ENCODE measurements at regions not wholly inside any gene's neighbourhood (a gene's known extent, or its start where the extent isn't known, plus 50 kb on each side); places are given as distances from the start of the nearest gene placed in this dataset.

GRCh38 chr6:22112461-22112860, 184.4 kb downstream of the PRL start:
- TF ChIP-seq REST (IDR thresholded peaks at IDR 0.05; ENCODE audit: low read depth) (no peak), TEAD4 (IDR thresholded peaks at IDR 0.05) (no peak), TCF12 (IDR thresholded peaks at IDR 0.05; ENCODE audit: low read depth) (no peak), CEBPB (IDR thresholded peaks at IDR 0.05) (no peak), ZBTB7A (IDR thresholded peaks at IDR 0.05; ENCODE audit: low read depth) (no peak), CREB1 (IDR thresholded peaks at IDR 0.05; ENCODE audit: low read depth) (no peak), YY1 (IDR thresholded peaks at IDR 0.05; ENCODE audit: low read depth) (no peak), USF1 (IDR thresholded peaks at IDR 0.05) (no peak), EP300 (IDR thresholded peaks at IDR 0.05; ENCODE audit: borderline replicate concordance) (no peak), EGR1 (IDR thresholded peaks at IDR 0.05) (no peak), MAX (IDR thresholded peaks at IDR 0.05) (no peak)

- TF ChIP-seq YY1 (IDR thresholded peaks at IDR 0.05; ENCODE audit: low read depth) (no peak), USF1 (IDR thresholded peaks at IDR 0.05) (no peak), EP300 (IDR thresholded peaks at IDR 0.05; ENCODE audit: borderline replicate concordance) (no peak), TEAD4 (IDR thresholded peaks at IDR 0.05) (no peak), FOXM1 (IDR thresholded peaks at IDR 0.05; ENCODE audit: borderline replicate concordance, low read depth) (no peak), CREB1 (IDR thresholded peaks at IDR 0.05; ENCODE audit: low read depth) (no peak), REST (IDR thresholded peaks at IDR 0.05; ENCODE audit: low read depth) (no peak), NFIC (IDR thresholded peaks at IDR 0.05) (no peak), ZBTB7A (IDR thresholded peaks at IDR 0.05; ENCODE audit: low read depth) (no peak), CEBPB (IDR thresholded peaks at IDR 0.05) (no peak), EGR1 (IDR thresholded peaks at IDR 0.05) (no peak), TCF12 (IDR thresholded peaks at IDR 0.05; ENCODE audit: low read depth) (no peak), MAX (IDR thresholded peaks at IDR 0.05) (no peak), TAF1 (IDR thresholded peaks at IDR 0.05; ENCODE audit: low read depth) (no peak), RAD21 (IDR thresholded peaks at IDR 0.05; ENCODE audit: low read depth) (no peak)
Measured at GRCh38 chr6:22113026-22113766, 183.6 kb downstream of the PRL start.

- TF ChIP-seq TEAD4 (IDR thresholded peaks at IDR 0.05), result no peak
- TF ChIP-seq MAX (IDR thresholded peaks at IDR 0.05), result no peak
- TF ChIP-seq EP300 (IDR thresholded peaks at IDR 0.05; ENCODE audit: borderline replicate concordance), result no peak
- TF ChIP-seq USF1 (IDR thresholded peaks at IDR 0.05), result no peak
- TF ChIP-seq YY1 (IDR thresholded peaks at IDR 0.05; ENCODE audit: low read depth), result no peak
- no peak for TF ChIP-seq FOXM1 (IDR thresholded peaks at IDR 0.05; ENCODE audit: borderline replicate concordance, low read depth)
- TF ChIP-seq TCF12 (IDR thresholded peaks at IDR 0.05; ENCODE audit: low read depth), result no peak
- no peak for TF ChIP-seq RAD21 (IDR thresholded peaks at IDR 0.05; ENCODE audit: low read depth)
- TF ChIP-seq EGR1 (IDR thresholded peaks at IDR 0.05), result no peak
- no peak for TF ChIP-seq CEBPB (IDR thresholded peaks at IDR 0.05)
- TF ChIP-seq REST (IDR thresholded peaks at IDR 0.05; ENCODE audit: low read depth), result no peak
Measured at GRCh38 chr6:22115559-22115958, 181.3 kb downstream of the PRL start.
